HG03139 (cell line): ENCODE measurements at regions not wholly inside any gene's neighbourhood (a gene's known extent, or its start where the extent isn't known, plus 50 kb on each side); places are given as distances from the start of the nearest gene placed in this dataset.
"Not testable (repeated sequence)": the region's sequence is repeated elsewhere in the genome, so short reads cannot be mapped to it uniquely, and the experiment has no call there.

Source experiments
- ATAC-seq: cut with Tn5 transposase; IDR thresholded peaks from one replicate; pipeline ENCODE4 v1.9.1; 2021; ENCODE audit not compliant: unreplicated experiment

- no peak for ATAC-seq
Measured at GRCh38 chr4:158122501-158122900, 50.3 kb downstream of the GASK1B start.

- no peak for ATAC-seq
Measured at GRCh38 chr4:158121161-158121579, 51.7 kb downstream of the GASK1B start.

DNA sequence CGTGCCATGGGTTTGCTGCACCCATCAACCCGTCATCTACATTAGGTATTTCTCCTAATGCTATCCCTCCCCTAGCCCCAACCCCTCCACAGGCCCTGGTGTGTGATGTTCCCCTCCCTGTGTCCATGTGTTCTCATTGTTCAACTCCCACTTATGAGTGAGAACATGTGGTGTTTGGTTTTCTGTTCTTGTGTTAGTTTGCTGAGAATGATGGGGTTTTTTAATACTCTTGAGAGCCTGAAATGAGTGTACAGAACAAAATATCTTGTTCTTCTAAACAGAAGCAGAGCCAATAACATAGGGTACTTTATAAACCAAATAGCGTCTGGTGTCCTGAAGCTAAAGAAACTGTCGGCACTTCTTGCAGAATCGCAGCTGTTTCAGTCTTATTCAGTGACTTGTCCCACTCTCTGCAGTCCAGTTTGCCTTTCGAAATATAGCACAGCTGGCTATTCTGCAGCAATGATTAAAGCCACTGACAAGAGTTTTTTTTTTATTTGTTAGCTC is 52.1 kb downstream of the GASK1B start:
- not testable (repeated sequence) for ATAC-seq

DNA sequence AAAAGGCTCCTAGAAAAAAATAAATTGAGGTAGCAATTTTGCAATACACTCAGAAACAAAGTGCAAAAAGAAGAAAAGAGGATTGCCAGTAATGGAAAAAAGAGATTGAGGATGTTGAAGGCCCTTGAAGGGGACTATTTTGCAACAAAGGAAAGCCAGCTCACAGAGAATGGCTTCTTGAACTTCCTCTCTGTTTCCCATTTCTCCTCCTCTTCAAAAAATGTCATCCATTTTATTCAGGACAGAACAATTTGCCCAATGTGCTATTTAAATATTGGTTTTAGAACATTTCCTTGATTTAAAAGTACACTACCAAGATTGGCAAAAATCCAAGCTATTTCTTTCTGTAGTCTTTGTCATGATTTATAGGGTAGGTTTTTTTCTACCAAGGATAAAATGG is 60.2 kb downstream of the GASK1B start:
- ATAC-seq = no peak

DNA sequence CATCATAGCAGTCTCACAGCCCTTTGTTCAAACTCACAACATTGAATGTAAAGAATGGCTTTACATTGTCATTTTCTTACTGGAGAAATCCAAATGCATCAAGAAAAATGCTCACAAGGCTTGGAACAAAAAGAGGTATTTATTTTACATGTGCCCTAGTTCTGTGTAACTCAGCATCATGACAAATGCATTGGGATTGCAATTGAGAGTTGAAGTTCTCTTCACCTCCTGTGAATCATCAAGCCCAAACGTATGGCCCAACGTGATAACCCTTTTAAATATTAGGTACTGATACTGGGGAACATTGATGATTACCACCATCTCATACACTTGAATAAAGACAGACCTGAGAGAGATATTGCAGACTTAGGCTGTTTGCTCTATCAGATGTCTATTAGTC is 61.6 kb downstream of the GASK1B start:
- ATAC-seq = no peak

- no peak for ATAC-seq
Measured at GRCh38 chr4:158102904-158103303, 69.9 kb downstream of the GASK1B start.

- no peak for ATAC-seq
Measured at GRCh38 chr4:158099686-158100085, 73.1 kb downstream of the GASK1B start.

GRCh38 chr4:158098802-158099201 is 74.0 kb downstream of the GASK1B start:
- no peak for ATAC-seq

DNA sequence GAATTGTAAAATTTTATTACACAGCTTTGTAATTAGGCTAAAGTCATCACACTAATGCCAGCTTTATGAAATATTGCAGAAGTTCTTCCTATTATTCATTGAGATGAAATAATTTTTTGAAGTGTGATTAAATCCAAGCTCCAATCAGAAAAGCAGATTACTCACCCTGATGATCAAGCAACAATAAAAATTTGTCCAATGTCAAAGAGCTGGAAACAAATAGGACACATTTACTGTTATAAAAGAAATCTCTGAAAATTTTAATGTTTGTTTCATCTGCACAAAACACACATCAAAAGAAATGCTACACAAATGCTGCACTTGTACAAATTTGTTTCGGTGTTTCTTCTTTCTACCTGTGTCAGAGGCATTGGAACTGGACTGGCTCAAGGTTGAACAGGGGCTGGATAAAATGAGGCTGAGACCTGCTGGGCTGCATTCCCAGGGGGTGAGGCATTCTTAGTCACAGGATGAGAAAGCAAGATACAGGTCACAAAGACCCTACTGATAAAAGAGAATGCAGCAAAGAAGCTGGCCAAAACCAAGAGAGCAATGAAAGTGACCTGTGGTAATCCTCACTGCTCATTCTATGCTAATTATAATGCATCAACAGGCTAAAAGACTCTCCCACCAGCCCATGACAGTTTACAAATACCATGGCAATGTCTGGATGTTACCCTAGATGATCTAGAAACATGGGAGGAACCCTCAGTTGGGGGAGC is 78.3 kb downstream of the GASK1B start:
- ATAC-seq = no peak

- ATAC-seq = no peak
Measured at GRCh38 chr4:158090323-158090722, 82.5 kb downstream of the GASK1B start.

GRCh38 chr4:158089897-158090296 is 82.9 kb downstream of the GASK1B start:
- not testable (repeated sequence) for ATAC-seq

GRCh38 chr4:158080354-158080753 is 92.5 kb downstream of the GASK1B start:
- no peak for ATAC-seq

DNA sequence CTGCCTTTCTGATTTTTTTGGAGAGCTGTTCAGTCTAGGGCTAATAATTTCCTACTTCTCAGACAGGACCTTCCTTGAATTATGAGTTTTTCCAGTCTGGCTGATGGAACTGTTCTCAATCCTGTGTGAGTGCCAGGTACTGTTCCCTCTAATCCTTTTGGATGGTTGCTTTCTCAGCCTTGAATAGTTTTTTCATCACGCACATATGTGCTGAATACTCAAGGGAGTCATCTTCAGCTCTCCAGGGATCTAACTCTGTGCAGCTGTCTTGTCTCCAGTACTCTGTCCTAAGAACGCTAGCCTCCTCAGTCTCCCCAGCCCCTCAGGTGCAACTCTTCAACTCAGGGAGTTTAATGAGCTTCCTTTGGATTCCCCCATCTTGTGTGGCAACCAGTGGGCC is 93.2 kb downstream of the GASK1B start:
- no peak for ATAC-seq

- no peak for ATAC-seq
Measured at GRCh38 chr4:158077835-158078234, 95.0 kb downstream of the GASK1B start.

- ATAC-seq = no peak
Measured at GRCh38 chr4:158074851-158075250, 98.0 kb downstream of the GASK1B start.

- no peak for ATAC-seq
Measured at GRCh38 chr4:158071931-158072330, 100.9 kb downstream of the GASK1B start.

DNA sequence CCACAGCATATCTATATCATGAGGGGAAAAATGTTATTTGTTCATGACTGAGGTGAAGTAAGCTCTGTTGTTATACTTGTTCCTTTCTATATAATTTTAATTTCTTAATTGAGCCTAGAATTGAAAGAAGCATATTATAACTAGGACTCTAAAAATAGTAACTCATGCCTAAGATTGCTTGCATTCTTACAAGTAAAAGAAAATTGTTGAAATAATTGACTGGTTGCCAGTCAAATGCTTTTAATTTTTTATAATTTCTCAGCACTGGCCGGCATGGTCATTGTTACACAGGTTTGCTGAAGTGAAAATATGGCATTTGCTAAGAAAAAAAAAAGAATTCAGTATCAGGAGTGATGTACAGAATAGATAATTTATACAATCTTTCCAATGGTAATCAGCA is 104.8 kb downstream of the GASK1B start:
- no peak for ATAC-seq

DNA sequence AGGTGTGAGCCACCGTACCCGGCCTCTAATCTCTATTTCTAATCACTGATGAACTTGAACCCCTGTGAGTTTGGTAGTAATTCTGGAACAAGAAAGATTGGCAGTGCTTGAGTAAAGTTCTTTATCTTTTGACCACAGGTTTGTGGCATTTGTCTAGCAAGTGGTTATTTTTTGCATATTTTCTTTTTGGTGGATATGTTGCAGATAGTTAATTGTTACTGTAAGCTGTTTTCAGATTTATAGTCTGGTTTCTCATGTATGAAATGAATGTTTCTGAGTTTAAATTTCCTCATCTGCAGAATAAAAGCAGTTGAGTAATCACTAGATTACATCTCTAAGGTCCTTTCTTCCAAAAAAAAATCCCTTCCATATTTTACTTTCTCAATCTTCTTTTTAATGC is 105.2 kb downstream of the GASK1B start:
- no peak for ATAC-seq

- ATAC-seq = no peak
Measured at GRCh38 chr4:158065603-158066002, 107.2 kb downstream of the GASK1B start.

DNA sequence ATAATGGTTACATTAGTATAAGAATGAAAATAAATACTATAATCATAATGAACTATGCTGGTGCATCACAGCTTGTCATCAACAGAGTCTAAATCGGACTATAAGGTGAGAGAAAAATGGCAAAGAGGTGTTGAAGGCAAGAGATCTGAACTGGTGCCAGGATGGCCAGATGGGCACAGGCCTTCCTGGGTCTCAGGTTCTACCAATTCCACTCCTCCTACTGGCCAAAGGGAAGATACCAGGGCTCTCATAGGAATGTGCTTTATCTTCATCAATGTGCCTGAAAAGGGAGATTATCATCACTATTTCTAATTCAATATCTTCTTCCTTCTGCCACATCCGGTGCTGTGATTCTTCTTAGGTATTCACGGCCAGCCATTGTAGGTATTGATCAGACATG is 107.6 kb downstream of the GASK1B start:
- ATAC-seq = no peak

DNA sequence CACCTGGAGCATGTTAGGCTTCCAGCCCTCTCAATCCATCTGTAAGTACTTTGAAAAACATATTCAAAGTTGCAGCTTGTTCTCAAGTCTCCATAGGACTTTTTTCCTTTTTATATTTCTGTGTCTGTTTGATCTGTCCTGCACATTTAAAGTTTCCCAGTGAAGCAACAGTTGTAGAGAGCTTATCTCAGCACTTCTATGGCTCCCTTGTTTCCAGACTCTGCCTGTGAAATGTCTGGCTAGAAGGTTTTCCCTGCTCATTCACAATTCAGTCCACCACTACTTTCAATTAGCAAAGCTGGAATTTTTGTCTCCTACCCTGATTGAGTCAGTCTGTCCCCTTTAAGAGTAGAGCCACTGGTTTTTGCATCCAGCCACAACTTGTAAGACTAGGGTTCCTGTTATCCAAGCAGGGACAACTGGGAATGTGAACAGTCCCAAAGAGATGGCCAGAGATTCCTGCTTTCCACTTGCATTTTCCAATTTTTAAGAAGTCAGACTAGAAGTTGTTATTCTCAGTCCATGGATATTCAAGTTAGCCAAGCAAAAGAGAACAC is 116.1 kb downstream of the GASK1B start:
- ATAC-seq = no peak

DNA sequence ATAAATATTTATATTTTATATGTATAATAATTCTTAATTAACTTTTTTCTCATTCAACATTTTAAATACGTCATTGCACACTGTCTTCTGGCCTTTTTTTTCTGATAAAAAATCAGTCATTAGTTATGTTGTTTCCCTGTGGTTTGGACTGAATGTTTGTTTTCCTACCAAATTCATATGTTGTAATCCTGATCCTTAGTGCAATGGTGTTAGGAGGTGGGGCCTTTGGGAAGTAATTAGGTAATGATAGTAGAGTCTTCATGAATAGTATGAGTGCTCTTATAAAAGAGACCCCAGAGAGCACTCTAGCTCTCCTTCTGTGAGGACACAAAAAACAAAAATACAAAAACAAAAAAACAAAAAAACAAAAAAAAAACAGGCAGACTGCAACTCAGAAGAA is 117.2 kb downstream of the GASK1B start:
- ATAC-seq = no peak

GRCh38 chr4:158053801-158054200 is 119.0 kb downstream of the GASK1B start:
- ATAC-seq = no peak
